GM23338 (cell line): ENCODE measurements at regions not wholly inside any gene's neighbourhood (a gene's known extent, or its start where the extent isn't known, plus 50 kb on each side); places are given as distances from the start of the nearest gene placed in this dataset.

Source experiments
- ATAC-seq: fragments of 200-7000 bp; cut with Tn5 transposase; 3 replicates; pipeline ENCODE4 v1.9.1; 2020
- DNase-seq: peaks from one replicate; pipeline ENCODE4 v3.0.0-alpha.2; 2015; ENCODE audit warnings: low spot score
- H2AFZ ChIP-seq: fragments of 200-600 bp; sonication (generic); 2 replicates; pipeline ENCODE4 v1.8.0; 2016; ENCODE audit warnings: antibody characterized with exemption, mild to moderate bottlenecking, moderate library complexity
- H3F3A ChIP-seq: fragments of 200-600 bp; sonication (generic); replicated peaks from 2 replicates; pipeline ENCODE4 v1.8.0; 2017; ENCODE audit warnings: antibody characterized with exemption, mixed run types, low read depth
- H3K27ac ChIP-seq: fragments of 200-600 bp; sonication (generic); 2 replicates; pipeline ENCODE4 v1.6.1; 2016; ENCODE audit warnings: low read depth
- H3K27me3 ChIP-seq: fragments of 200-600 bp; sonication (generic); 2 replicates; pipeline ENCODE4 v1.8.0; 2016; ENCODE audit warnings: mild to moderate bottlenecking, mixed run types, moderate library complexity; ENCODE audit not compliant: insufficient read depth
- H3K36me3 ChIP-seq: fragments of 200-600 bp; sonication (generic); 2 replicates; pipeline ENCODE4 v1.8.0; 2016; ENCODE audit warnings: mild to moderate bottlenecking; ENCODE audit not compliant: insufficient read depth
- H3K4me1 ChIP-seq: fragments of 200-600 bp; sonication (generic); 2 replicates; pipeline ENCODE4 v1.8.0; 2016; ENCODE audit warnings: mild to moderate bottlenecking, moderate library complexity; ENCODE audit not compliant: insufficient read depth
- H3K4me2 ChIP-seq: fragments of 200-600 bp; sonication (generic); 2 replicates; pipeline ENCODE4 v1.7.1; 2017; ENCODE audit warnings: mixed run types
- H3K4me3 ChIP-seq: fragments of 200-600 bp; sonication (generic); 2 replicates; pipeline ENCODE4 v1.6.1; 2016; ENCODE audit warnings: mixed run types
- H3K79me2 ChIP-seq: fragments of 200-600 bp; sonication (generic); replicated peaks from 2 replicates; pipeline ENCODE4 v1.8.0; 2017; ENCODE audit warnings: mild to moderate bottlenecking; ENCODE audit not compliant: insufficient read depth
- H3K9me2 ChIP-seq: fragments of 200-600 bp; sonication (generic); 2 replicates; pipeline ENCODE4 v1.8.0; 2017; ENCODE audit not compliant: insufficient read depth
- H4K20me1 ChIP-seq: fragments of 200-600 bp; sonication (generic); replicated peaks from 2 replicates; pipeline ENCODE4 v1.8.0; 2017; ENCODE audit warnings: mild to moderate bottlenecking; ENCODE audit not compliant: insufficient read depth
- H3K27ac Mint-ChIP-seq: 2 replicates; pipeline ENCODE4 v1.8.0; 2020; ENCODE audit warnings: inconsistent platforms, mild to moderate bottlenecking, moderate library complexity, mixed read lengths
- H3K27me3 Mint-ChIP-seq: 3 replicates; pipeline ENCODE4 v1.8.0; 2022; ENCODE audit warnings: low read depth, mild to moderate bottlenecking, moderate library complexity, mixed read lengths, inconsistent platforms; ENCODE audit not compliant: insufficient read depth, poor library complexity
- H3K36me3 Mint-ChIP-seq: 3 replicates; pipeline ENCODE4 v1.8.0; 2021; ENCODE audit warnings: low read depth, mild to moderate bottlenecking, inconsistent platforms, moderate library complexity, mixed read lengths
- H3K4me1 Mint-ChIP-seq: 3 replicates; pipeline ENCODE4 v1.8.0; 2020; ENCODE audit warnings: mild to moderate bottlenecking, inconsistent platforms, mixed read lengths
- H3K4me3 Mint-ChIP-seq: 3 replicates; pipeline ENCODE4 v1.8.0; 2021; ENCODE audit warnings: moderate library complexity, mild to moderate bottlenecking, inconsistent platforms, mixed read lengths
- H3K9me3 Mint-ChIP-seq: 3 replicates; pipeline ENCODE4 v1.8.0; 2020; ENCODE audit warnings: moderate library complexity, mild to moderate bottlenecking, inconsistent platforms, mixed read lengths
- EZH2 ChIP-seq: fragments of 200-600 bp; sonication (generic); IDR thresholded peaks from one replicate; pipeline ENCODE4 v1.8.0; 2017; ENCODE audit warnings: antibody characterized with exemption, mild to moderate bottlenecking, low read depth; ENCODE audit not compliant: unreplicated experiment
- EZH2phosphoT487 ChIP-seq: fragments of 200-600 bp; sonication (generic); IDR thresholded peaks from one replicate; pipeline ENCODE4 v1.8.1; 2018; ENCODE audit warnings: antibody characterized with exemption; ENCODE audit not compliant: unreplicated experiment
- JUNB ChIP-seq: IDR thresholded peaks from one replicate; pipeline ENCODE4 v1.6.1; 2016; ENCODE audit warnings: antibody characterized with exemption; ENCODE audit not compliant: unreplicated experiment
- NANOG ChIP-seq: IDR thresholded peaks from 2 replicates; pipeline ENCODE4 v1.6.1; 2016; ENCODE audit warnings: antibody characterized with exemption, borderline replicate concordance
- STAT1 ChIP-seq: IDR thresholded peaks from one replicate; pipeline ENCODE4 v1.6.1; 2016; ENCODE audit warnings: antibody characterized with exemption; ENCODE audit not compliant: unreplicated experiment
- ZNF114 ChIP-seq: fragments of 250-450 bp; sonication (Bioruptor Pico); IDR thresholded peaks from 2 replicates; pipeline ENCODE4 v1.5.0; 2020; ENCODE audit warnings: mild to moderate bottlenecking, moderate library complexity
- ZNF331 ChIP-seq: fragments of 250-450 bp; sonication (Bioruptor Pico); IDR thresholded peaks from 2 replicates; pipeline ENCODE4 v1.5.0; 2020; ENCODE audit warnings: low read depth, mild to moderate bottlenecking, moderate library complexity
- TF ChIP-seq, protein P1 (sequence below): fragments of 250-450 bp; sonication (Bioruptor Pico); IDR thresholded peaks from 2 replicates; pipeline ENCODE4 v1.5.0; 2020; ENCODE audit warnings: mild to moderate bottlenecking, moderate library complexity
- TF ChIP-seq, protein P2 (sequence below): IDR thresholded peaks from one replicate; pipeline ENCODE4 v1.6.1; 2018; ENCODE audit warnings: antibody characterized with exemption; ENCODE audit not compliant: unreplicated experiment
- TF ChIP-seq, protein P3 (sequence below), 2 experiments: fragments of 200-600 bp in 1 of 2; sonication (generic) in 1 of 2; conservative IDR thresholded peaks; 2 replicates each; pipeline versions ENCODE4 v1.5.1 to v1.6.1; 2016 to 2017; ENCODE audit warnings: antibody characterized with exemption in 2 of 2, low read depth in 2 of 2, mild to moderate bottlenecking in 2 of 2, moderate library complexity in 1 of 2

DNA sequence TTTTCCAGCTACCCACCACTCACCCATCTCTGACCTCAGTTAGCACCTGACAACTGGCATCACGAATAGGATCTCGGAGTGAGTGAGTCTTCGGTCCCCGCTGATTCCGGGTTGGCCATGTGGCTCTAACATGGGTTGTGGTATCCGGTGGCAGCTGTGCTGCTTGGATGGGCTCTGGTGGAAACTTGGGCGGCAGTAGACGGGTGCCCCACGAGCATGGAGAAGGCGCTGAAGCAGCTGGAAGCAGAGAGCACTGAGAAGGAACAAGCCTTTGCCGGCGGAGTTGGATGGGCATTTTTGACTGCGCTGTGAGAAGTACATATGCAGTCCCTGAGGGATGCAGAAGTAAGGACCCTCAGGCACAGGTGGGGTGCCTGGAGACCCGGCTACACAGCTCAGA is 1044.0 kb upstream of the ADGRL4 start (continued):
- TF ChIP-seq EZH2 (no peak), EZH2phosphoT487 (no peak), JUNB (no peak)
- TF ChIP-seq, protein P1, sequence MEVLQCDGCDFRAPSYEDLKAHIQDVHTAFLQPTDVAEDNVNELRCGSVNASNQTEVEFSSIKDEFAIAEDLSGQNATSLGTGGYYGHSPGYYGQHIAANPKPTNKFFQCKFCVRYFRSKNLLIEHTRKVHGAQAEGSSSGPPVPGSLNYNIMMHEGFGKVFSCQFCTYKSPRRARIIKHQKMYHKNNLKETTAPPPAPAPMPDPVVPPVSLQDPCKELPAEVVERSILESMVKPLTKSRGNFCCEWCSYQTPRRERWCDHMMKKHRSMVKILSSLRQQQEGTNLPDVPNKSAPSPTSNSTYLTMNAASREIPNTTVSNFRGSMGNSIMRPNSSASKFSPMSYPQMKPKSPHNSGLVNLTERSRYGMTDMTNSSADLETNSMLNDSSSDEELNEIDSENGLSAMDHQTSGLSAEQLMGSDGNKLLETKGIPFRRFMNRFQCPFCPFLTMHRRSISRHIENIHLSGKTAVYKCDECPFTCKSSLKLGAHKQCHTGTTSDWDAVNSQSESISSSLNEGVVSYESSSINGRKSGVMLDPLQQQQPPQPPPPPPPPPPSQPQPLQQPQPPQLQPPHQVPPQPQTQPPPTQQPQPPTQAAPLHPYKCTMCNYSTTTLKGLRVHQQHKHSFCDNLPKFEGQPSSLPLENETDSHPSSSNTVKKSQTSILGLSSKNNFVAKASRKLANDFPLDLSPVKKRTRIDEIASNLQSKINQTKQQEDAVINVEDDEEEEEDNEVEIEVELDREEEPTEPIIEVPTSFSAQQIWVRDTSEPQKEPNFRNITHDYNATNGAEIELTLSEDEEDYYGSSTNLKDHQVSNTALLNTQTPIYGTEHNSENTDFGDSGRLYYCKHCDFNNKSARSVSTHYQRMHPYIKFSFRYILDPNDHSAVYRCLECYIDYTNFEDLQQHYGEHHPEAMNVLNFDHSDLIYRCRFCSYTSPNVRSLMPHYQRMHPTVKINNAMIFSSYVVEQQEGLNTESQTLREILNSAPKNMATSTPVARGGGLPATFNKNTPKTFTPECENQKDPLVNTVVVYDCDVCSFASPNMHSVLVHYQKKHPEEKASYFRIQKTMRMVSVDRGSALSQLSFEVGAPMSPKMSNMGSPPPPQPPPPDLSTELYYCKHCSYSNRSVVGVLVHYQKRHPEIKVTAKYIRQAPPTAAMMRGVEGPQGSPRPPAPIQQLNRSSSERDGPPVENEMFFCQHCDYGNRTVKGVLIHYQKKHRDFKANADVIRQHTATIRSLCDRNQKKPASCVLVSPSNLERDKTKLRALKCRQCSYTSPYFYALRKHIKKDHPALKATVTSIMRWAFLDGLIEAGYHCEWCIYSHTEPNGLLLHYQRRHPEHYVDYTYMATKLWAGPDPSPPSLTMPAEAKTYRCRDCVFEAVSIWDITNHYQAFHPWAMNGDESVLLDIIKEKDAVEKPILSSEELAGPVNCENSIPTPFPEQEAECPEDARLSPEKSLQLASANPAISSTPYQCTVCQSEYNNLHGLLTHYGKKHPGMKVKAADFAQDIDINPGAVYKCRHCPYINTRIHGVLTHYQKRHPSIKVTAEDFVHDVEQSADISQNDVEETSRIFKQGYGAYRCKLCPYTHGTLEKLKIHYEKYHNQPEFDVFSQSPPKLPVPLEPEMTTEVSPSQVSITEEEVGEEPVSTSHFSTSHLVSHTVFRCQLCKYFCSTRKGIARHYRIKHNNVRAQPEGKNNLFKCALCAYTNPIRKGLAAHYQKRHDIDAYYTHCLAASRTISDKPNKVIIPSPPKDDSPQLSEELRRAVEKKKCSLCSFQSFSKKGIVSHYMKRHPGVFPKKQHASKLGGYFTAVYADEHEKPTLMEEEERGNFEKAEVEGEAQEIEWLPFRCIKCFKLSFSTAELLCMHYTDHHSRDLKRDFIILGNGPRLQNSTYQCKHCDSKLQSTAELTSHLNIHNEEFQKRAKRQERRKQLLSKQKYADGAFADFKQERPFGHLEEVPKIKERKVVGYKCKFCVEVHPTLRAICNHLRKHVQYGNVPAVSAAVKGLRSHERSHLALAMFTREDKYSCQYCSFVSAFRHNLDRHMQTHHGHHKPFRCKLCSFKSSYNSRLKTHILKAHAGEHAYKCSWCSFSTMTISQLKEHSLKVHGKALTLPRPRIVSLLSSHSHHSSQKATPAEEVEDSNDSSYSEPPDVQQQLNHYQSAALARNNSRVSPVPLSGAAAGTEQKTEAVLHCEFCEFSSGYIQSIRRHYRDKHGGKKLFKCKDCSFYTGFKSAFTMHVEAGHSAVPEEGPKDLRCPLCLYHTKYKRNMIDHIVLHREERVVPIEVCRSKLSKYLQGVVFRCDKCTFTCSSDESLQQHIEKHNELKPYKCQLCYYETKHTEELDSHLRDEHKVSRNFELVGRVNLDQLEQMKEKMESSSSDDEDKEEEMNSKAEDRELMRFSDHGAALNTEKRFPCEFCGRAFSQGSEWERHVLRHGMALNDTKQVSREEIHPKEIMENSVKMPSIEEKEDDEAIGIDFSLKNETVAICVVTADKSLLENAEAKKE (CRISPR knock-in tag), result no peak

DNA sequence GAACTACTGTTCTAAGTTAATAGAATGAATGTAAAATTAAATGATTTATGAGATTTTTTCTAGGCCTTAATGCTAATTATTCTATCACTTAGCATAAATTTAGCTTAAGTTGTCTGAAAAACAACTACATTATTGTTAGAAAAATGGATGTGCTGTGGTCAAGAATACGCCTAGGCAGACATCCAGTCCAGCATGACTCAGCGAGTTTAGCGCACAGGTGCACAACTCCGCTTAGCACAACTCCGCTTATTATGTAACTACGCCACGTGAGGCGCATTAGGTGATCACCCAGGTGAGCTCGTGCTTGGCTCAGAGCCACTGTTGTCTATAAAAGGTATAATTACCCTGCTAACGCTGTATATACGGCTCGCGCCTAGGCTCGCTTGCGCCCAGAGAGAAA is 1043.6 kb upstream of the ADGRL4 start:
- Mint-ChIP-seq H3K9me3 (peaks cover 7% of the 10 kb centered on the region), H3K27ac (no peak overlapping the region; the same call in 1 of the 2 replicates)
- no peaks in the 10 kb centered on the region for H3K27me3 ChIP-seq

DNA sequence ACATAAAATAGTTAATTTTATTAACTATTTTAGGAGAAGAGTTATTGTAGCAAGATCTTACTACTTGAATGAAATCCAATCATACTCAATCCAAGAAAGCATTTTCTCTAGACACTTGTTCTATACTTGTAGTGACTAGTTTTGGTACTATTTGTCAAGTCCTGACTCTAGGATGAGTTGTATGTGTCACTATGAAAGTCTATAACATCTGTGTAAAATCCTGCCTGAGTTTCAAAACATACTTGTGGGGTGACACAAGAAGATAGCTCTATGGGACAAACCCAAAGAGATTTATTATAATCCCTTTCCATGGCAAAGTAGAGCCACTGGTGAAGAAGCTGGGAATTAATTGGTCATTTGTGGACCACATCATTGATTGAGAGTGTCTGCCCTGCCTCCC is 1042.2 kb upstream of the ADGRL4 start:
- no peaks in the 10 kb centered on the region; the same call in 1 of the 2 replicates for H3K9me2 ChIP-seq
- H3K27ac ChIP-seq, result no peak overlapping the region
- no peak for DNase-seq
- H3K4me2 ChIP-seq, result no peak overlapping the region
- Mint-ChIP-seq H3K9me3 (peaks cover 7% of the 10 kb centered on the region), H3K36me3 (peaks cover 5% of the 10 kb centered on the region; the same call in 2 of the 3 replicates), H3K27me3 (no peaks in the 10 kb centered on the region), H3K4me3 (no peak overlapping the region), H3K27ac (no peak overlapping the region), H3K4me1 (no peaks in the 10 kb centered on the region)
- H3K36me3 ChIP-seq, result no peaks in the 10 kb centered on the region
- no peaks in the 10 kb centered on the region for H4K20me1 ChIP-seq
- no peak overlapping the region for H2AFZ ChIP-seq
- no peaks in the 10 kb centered on the region for H3K27me3 ChIP-seq
- no peaks in the 10 kb centered on the region for H3K4me1 ChIP-seq
- H3K4me3 ChIP-seq, result no peak overlapping the region
- H3K79me2 ChIP-seq, result no peaks in the 10 kb centered on the region
- ATAC-seq, result no peak
- H3F3A ChIP-seq, result no peaks in the 10 kb centered on the region
- no peak for TF ChIP-seq NANOG
- TF ChIP-seq ZNF331 (CRISPR knock-in tag), result no peak
- TF ChIP-seq, protein P2, sequence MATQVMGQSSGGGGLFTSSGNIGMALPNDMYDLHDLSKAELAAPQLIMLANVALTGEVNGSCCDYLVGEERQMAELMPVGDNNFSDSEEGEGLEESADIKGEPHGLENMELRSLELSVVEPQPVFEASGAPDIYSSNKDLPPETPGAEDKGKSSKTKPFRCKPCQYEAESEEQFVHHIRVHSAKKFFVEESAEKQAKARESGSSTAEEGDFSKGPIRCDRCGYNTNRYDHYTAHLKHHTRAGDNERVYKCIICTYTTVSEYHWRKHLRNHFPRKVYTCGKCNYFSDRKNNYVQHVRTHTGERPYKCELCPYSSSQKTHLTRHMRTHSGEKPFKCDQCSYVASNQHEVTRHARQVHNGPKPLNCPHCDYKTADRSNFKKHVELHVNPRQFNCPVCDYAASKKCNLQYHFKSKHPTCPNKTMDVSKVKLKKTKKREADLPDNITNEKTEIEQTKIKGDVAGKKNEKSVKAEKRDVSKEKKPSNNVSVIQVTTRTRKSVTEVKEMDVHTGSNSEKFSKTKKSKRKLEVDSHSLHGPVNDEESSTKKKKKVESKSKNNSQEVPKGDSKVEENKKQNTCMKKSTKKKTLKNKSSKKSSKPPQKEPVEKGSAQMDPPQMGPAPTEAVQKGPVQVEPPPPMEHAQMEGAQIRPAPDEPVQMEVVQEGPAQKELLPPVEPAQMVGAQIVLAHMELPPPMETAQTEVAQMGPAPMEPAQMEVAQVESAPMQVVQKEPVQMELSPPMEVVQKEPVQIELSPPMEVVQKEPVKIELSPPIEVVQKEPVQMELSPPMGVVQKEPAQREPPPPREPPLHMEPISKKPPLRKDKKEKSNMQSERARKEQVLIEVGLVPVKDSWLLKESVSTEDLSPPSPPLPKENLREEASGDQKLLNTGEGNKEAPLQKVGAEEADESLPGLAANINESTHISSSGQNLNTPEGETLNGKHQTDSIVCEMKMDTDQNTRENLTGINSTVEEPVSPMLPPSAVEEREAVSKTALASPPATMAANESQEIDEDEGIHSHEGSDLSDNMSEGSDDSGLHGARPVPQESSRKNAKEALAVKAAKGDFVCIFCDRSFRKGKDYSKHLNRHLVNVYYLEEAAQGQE, result no peak
- TF ChIP-seq, protein P3, sequence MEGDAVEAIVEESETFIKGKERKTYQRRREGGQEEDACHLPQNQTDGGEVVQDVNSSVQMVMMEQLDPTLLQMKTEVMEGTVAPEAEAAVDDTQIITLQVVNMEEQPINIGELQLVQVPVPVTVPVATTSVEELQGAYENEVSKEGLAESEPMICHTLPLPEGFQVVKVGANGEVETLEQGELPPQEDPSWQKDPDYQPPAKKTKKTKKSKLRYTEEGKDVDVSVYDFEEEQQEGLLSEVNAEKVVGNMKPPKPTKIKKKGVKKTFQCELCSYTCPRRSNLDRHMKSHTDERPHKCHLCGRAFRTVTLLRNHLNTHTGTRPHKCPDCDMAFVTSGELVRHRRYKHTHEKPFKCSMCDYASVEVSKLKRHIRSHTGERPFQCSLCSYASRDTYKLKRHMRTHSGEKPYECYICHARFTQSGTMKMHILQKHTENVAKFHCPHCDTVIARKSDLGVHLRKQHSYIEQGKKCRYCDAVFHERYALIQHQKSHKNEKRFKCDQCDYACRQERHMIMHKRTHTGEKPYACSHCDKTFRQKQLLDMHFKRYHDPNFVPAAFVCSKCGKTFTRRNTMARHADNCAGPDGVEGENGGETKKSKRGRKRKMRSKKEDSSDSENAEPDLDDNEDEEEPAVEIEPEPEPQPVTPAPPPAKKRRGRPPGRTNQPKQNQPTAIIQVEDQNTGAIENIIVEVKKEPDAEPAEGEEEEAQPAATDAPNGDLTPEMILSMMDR (conservative IDR thresholded peaks at IDR 0.05; ENCODE audit: low read depth in 2 of 2), result no peak
- TF ChIP-seq STAT1, result no peak
- TF ChIP-seq ZNF114 (CRISPR knock-in tag), result no peak

More for the DNA sequence above, 1043.6 kb upstream of the ADGRL4 start:
- H3K27me3 Mint-ChIP-seq, result no peaks in the 10 kb centered on the region
- DNase-seq, result no peak
- Histone ChIP-seq H3K27ac (no peak overlapping the region), H2AFZ (no peak overlapping the region), H3K36me3 (no peaks in the 10 kb centered on the region), H4K20me1 (no peaks in the 10 kb centered on the region), H3K9me2 (peaks cover 4% of the 10 kb centered on the region; the same call in 1 of the 2 replicates), H3K4me2 (no peak overlapping the region), H3K79me2 (no peaks in the 10 kb centered on the region), H3K4me3 (no peak overlapping the region), H3K4me1 (no peaks in the 10 kb centered on the region), H3F3A (no peaks in the 10 kb centered on the region)
- H3K36me3 Mint-ChIP-seq, result peaks cover 10% of the 10 kb centered on the region
- no peak overlapping the region for H3K4me3 Mint-ChIP-seq
- no peak for TF ChIP-seq EZH2
- H3K4me1 Mint-ChIP-seq, result no peaks in the 10 kb centered on the region
- ATAC-seq, result no peak
